ENCODE measurements at regions not wholly inside any gene's neighbourhood (a gene's known extent, or its start where the extent isn't known, plus 50 kb on each side); places are given as distances from the start of the nearest gene placed in this dataset.

- WGBS (ENCODE audit: extremely low coverage, insufficient coverage, low lambda C conversion rate): no CpG with 5 or more reads among the region's 1 CpG
- Histone ChIP-seq H3K27ac (ENCODE audit: low read depth, low read length) (no peak overlapping the region), H3K4me1 (ENCODE audit: control insufficient read depth, low read depth, low read length) (no peaks in the 10 kb centered on the region), H3K79me2 (ENCODE audit: control insufficient read depth, insufficient read depth, low read length) (no peaks in the 10 kb centered on the region), H2BK120ac (ENCODE audit: low read depth, low read length) (no peak overlapping the region), H3K4me2 (ENCODE audit: low read length) (no peak overlapping the region), H3K56ac (ENCODE audit: low read length) (no peak overlapping the region), H3K9ac (ENCODE audit: low read length) (no peak overlapping the region), H3K4ac (ENCODE audit: low read depth, low read length) (no peak overlapping the region), H3K18ac (ENCODE audit: low read length) (no peak overlapping the region), H2BK5ac (ENCODE audit: low read length) (no peak overlapping the region), H3K79me1 (ENCODE audit: low read length) (no peaks in the 10 kb centered on the region), H3K4me3 (ENCODE audit: low read length) (no peak overlapping the region), H3K23ac (ENCODE audit: low read length) (no peak overlapping the region), H4K5ac (ENCODE audit: low read length) (no peak overlapping the region), H3K27me3 (ENCODE audit: insufficient read depth, low read length, poor library complexity) (no peaks in the 10 kb centered on the region), H2AK5ac (ENCODE audit: low read length) (no peak overlapping the region), H4K8ac (ENCODE audit: low read depth, low read length) (no peak overlapping the region), H3K36me3 (ENCODE audit: control insufficient read depth, insufficient read depth, low read length) (no peaks in the 10 kb centered on the region), H2BK15ac (replicated peaks; ENCODE audit: low read depth) (no peak overlapping the region)
- no peak for DNase-seq
Measured at GRCh38 chr4:130187587-130187986, 1091.6 kb downstream of the C4orf33 start.

GRCh38 chr4:130192787-130193186 is 1096.8 kb downstream of the C4orf33 start:
- H3K4me1 ChIP-seq (ENCODE audit: control insufficient read depth, low read depth, low read length): no peaks in the 10 kb centered on the region
- H3K4ac ChIP-seq (ENCODE audit: low read depth, low read length): no peak overlapping the region
- no peak overlapping the region for H2BK120ac ChIP-seq (ENCODE audit: low read depth, low read length)
- H4K8ac ChIP-seq (ENCODE audit: low read depth, low read length): no peak overlapping the region
- no peak overlapping the region for H4K5ac ChIP-seq (ENCODE audit: low read length)
- no peaks in the 10 kb centered on the region for H3K79me1 ChIP-seq (ENCODE audit: low read length)
- no peak for DNase-seq
- H2AK5ac ChIP-seq (ENCODE audit: low read length): no peak overlapping the region
- H2BK15ac ChIP-seq (replicated peaks; ENCODE audit: low read depth): no peak overlapping the region
- no peak overlapping the region for H3K9ac ChIP-seq (ENCODE audit: low read length)
- no peaks in the 10 kb centered on the region for H3K79me2 ChIP-seq (ENCODE audit: control insufficient read depth, insufficient read depth, low read length)
- no peak overlapping the region for H3K56ac ChIP-seq (ENCODE audit: low read length)
- no peaks in the 10 kb centered on the region for H3K36me3 ChIP-seq (ENCODE audit: control insufficient read depth, insufficient read depth, low read length)
- no peak overlapping the region for H2BK5ac ChIP-seq (ENCODE audit: low read length)
- H3K4me2 ChIP-seq (ENCODE audit: low read length): no peak overlapping the region
- no peaks in the 10 kb centered on the region for H3K27me3 ChIP-seq (ENCODE audit: insufficient read depth, low read length, poor library complexity)
- no CpG with 5 or more reads among the region's 3 CpGs for WGBS (ENCODE audit: extremely low coverage, insufficient coverage, low lambda C conversion rate)
- no peak overlapping the region for H3K27ac ChIP-seq (ENCODE audit: low read depth, low read length)
- H3K18ac ChIP-seq (ENCODE audit: low read length): no peak overlapping the region
- H3K4me3 ChIP-seq (ENCODE audit: low read length): no peak overlapping the region
- H3K23ac ChIP-seq (ENCODE audit: low read length): no peak overlapping the region

- no peak overlapping the region for H2BK5ac ChIP-seq (ENCODE audit: low read length)
- no peak overlapping the region for H3K27ac ChIP-seq (ENCODE audit: low read depth, low read length)
- H3K18ac ChIP-seq (ENCODE audit: low read length): no peak overlapping the region
- H3K79me2 ChIP-seq (ENCODE audit: control insufficient read depth, insufficient read depth, low read length): no peaks in the 10 kb centered on the region
- no peak overlapping the region for H4K5ac ChIP-seq (ENCODE audit: low read length)
- no peak overlapping the region for H3K56ac ChIP-seq (ENCODE audit: low read length)
- H3K4ac ChIP-seq (ENCODE audit: low read depth, low read length): no peak overlapping the region
- no peak overlapping the region for H3K4me2 ChIP-seq (ENCODE audit: low read length)
- no peak for DNase-seq
- no peak overlapping the region for H3K9ac ChIP-seq (ENCODE audit: low read length)
- H3K79me1 ChIP-seq (ENCODE audit: low read length): no peaks in the 10 kb centered on the region
- H4K8ac ChIP-seq (ENCODE audit: low read depth, low read length): no peak overlapping the region
- H3K4me3 ChIP-seq (ENCODE audit: low read length): no peak overlapping the region
- H3K23ac ChIP-seq (ENCODE audit: low read length): no peak overlapping the region
- H3K36me3 ChIP-seq (ENCODE audit: control insufficient read depth, insufficient read depth, low read length): no peaks in the 10 kb centered on the region
- H3K4me1 ChIP-seq (ENCODE audit: control insufficient read depth, low read depth, low read length): no peaks in the 10 kb centered on the region
- no peak overlapping the region for H2BK120ac ChIP-seq (ENCODE audit: low read depth, low read length)
- no peak overlapping the region for H2AK5ac ChIP-seq (ENCODE audit: low read length)
- H3K27me3 ChIP-seq (ENCODE audit: insufficient read depth, low read length, poor library complexity): no peaks in the 10 kb centered on the region
- H2BK15ac ChIP-seq (replicated peaks; ENCODE audit: low read depth): no peak overlapping the region
Measured at GRCh38 chr4:130197946-130198345, 1102.0 kb downstream of the C4orf33 start.

- Histone ChIP-seq H3K27me3 (ENCODE audit: insufficient read depth, low read length, poor library complexity) (no peaks in the 10 kb centered on the region), H4K8ac (ENCODE audit: low read depth, low read length) (no peak overlapping the region), H2AK5ac (ENCODE audit: low read length) (no peak overlapping the region), H3K4me1 (ENCODE audit: control insufficient read depth, low read depth, low read length) (no peaks in the 10 kb centered on the region), H3K36me3 (ENCODE audit: control insufficient read depth, insufficient read depth, low read length) (no peaks in the 10 kb centered on the region), H3K4me2 (ENCODE audit: low read length) (no peak overlapping the region), H3K79me2 (ENCODE audit: control insufficient read depth, insufficient read depth, low read length) (no peaks in the 10 kb centered on the region), H3K9ac (ENCODE audit: low read length) (no peak overlapping the region), H3K27ac (ENCODE audit: low read depth, low read length) (no peak overlapping the region), H2BK15ac (replicated peaks; ENCODE audit: low read depth) (no peak overlapping the region), H3K79me1 (ENCODE audit: low read length) (no peaks in the 10 kb centered on the region), H4K5ac (ENCODE audit: low read length) (no peak overlapping the region), H3K18ac (ENCODE audit: low read length) (no peak overlapping the region), H3K4me3 (ENCODE audit: low read length) (no peak overlapping the region), H2BK5ac (ENCODE audit: low read length) (no peak overlapping the region), H3K23ac (ENCODE audit: low read length) (no peak overlapping the region), H2BK120ac (ENCODE audit: low read depth, low read length) (no peak overlapping the region), H3K56ac (ENCODE audit: low read length) (no peak overlapping the region), H3K4ac (ENCODE audit: low read depth, low read length) (no peak overlapping the region)
- WGBS (ENCODE audit: extremely low coverage, insufficient coverage, low lambda C conversion rate): no CpG with 5 or more reads among the region's 3 CpGs
- DNase-seq: no peak
Measured at GRCh38 chr4:130203571-130203970, 1107.6 kb downstream of the C4orf33 start.

GRCh38 chr4:130210864-130211263 is 1114.9 kb downstream of the C4orf33 start:
- no peaks in the 10 kb centered on the region for H3K36me3 ChIP-seq (ENCODE audit: control insufficient read depth, insufficient read depth, low read length)
- WGBS (ENCODE audit: extremely low coverage, insufficient coverage, low lambda C conversion rate): no CpG with 5 or more reads among the region's 1 CpG
- no peaks in the 10 kb centered on the region for H3K79me1 ChIP-seq (ENCODE audit: low read length)
- H3K56ac ChIP-seq (ENCODE audit: low read length): no peak overlapping the region
- no peak overlapping the region for H2AK5ac ChIP-seq (ENCODE audit: low read length)
- H3K4me1 ChIP-seq (ENCODE audit: control insufficient read depth, low read depth, low read length): no peaks in the 10 kb centered on the region
- no peak overlapping the region for H3K18ac ChIP-seq (ENCODE audit: low read length)
- H3K4me2 ChIP-seq (ENCODE audit: low read length): no peak overlapping the region
- H3K23ac ChIP-seq (ENCODE audit: low read length): no peak overlapping the region
- no peaks in the 10 kb centered on the region for H3K27me3 ChIP-seq (ENCODE audit: insufficient read depth, low read length, poor library complexity)
- DNase-seq: no peak
- no peak overlapping the region for H2BK5ac ChIP-seq (ENCODE audit: low read length)
- no peak overlapping the region for H4K5ac ChIP-seq (ENCODE audit: low read length)
- no peak overlapping the region for H4K8ac ChIP-seq (ENCODE audit: low read depth, low read length)
- H2BK15ac ChIP-seq (replicated peaks; ENCODE audit: low read depth): no peak overlapping the region
- no peak overlapping the region for H2BK120ac ChIP-seq (ENCODE audit: low read depth, low read length)
- H3K27ac ChIP-seq (ENCODE audit: low read depth, low read length): no peak overlapping the region
- no peak overlapping the region for H3K4ac ChIP-seq (ENCODE audit: low read depth, low read length)
- H3K4me3 ChIP-seq (ENCODE audit: low read length): no peak overlapping the region
- no peak overlapping the region for H3K9ac ChIP-seq (ENCODE audit: low read length)
- H3K79me2 ChIP-seq (ENCODE audit: control insufficient read depth, insufficient read depth, low read length): no peaks in the 10 kb centered on the region

DNA sequence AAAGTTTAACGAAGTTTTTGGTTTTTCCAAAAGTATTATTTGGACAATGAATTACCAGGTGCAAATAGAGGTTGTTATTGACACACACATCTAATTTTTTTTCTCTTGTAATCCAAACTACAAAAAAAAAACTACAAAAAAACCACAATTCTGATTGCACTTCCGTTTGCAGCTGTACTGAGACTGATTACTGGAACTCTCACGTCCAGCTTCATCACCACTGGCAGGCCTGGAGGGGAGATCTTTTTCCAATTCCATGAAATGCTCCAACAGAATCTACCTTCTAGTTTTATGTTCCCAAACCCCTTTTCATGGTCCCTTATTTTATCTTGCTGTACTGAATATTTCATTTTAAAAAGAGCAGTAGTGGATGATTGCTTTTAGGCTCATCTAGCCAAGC is 1118.3 kb downstream of the C4orf33 start:
- H2BK15ac ChIP-seq (replicated peaks; ENCODE audit: low read depth): no peak overlapping the region
- no peak overlapping the region for H2BK5ac ChIP-seq (ENCODE audit: low read length)
- H3K9ac ChIP-seq (ENCODE audit: low read length): no peak overlapping the region
- no peak overlapping the region for H2BK120ac ChIP-seq (ENCODE audit: low read depth, low read length)
- H3K4me3 ChIP-seq (ENCODE audit: low read length): no peak overlapping the region
- H3K27ac ChIP-seq (ENCODE audit: low read depth, low read length): no peak overlapping the region
- no peak overlapping the region for H4K5ac ChIP-seq (ENCODE audit: low read length)
- H3K18ac ChIP-seq (ENCODE audit: low read length): no peak overlapping the region
- no peak overlapping the region for H2AK5ac ChIP-seq (ENCODE audit: low read length)
- H3K4me2 ChIP-seq (ENCODE audit: low read length): no peak overlapping the region
- H3K4ac ChIP-seq (ENCODE audit: low read depth, low read length): no peak overlapping the region
- no peaks in the 10 kb centered on the region for H3K36me3 ChIP-seq (ENCODE audit: control insufficient read depth, insufficient read depth, low read length)
- no peaks in the 10 kb centered on the region for H3K79me1 ChIP-seq (ENCODE audit: low read length)
- H4K8ac ChIP-seq (ENCODE audit: low read depth, low read length): no peak overlapping the region
- no peaks in the 10 kb centered on the region for H3K79me2 ChIP-seq (ENCODE audit: control insufficient read depth, insufficient read depth, low read length)
- no peak for DNase-seq
- WGBS (ENCODE audit: extremely low coverage, insufficient coverage, low lambda C conversion rate): no CpG with 5 or more reads among the region's 3 CpGs
- no peak overlapping the region for H3K56ac ChIP-seq (ENCODE audit: low read length)
- H3K27me3 ChIP-seq (ENCODE audit: insufficient read depth, low read length, poor library complexity): no peaks in the 10 kb centered on the region
- H3K23ac ChIP-seq (ENCODE audit: low read length): no peak overlapping the region
- H3K4me1 ChIP-seq (ENCODE audit: control insufficient read depth, low read depth, low read length): no peaks in the 10 kb centered on the region
